ENCODE measurements at regions not wholly inside any gene's neighbourhood (a gene's known extent, or its start where the extent isn't known, plus 50 kb on each side); places are given as distances from the start of the nearest gene placed in this dataset.

DNA sequence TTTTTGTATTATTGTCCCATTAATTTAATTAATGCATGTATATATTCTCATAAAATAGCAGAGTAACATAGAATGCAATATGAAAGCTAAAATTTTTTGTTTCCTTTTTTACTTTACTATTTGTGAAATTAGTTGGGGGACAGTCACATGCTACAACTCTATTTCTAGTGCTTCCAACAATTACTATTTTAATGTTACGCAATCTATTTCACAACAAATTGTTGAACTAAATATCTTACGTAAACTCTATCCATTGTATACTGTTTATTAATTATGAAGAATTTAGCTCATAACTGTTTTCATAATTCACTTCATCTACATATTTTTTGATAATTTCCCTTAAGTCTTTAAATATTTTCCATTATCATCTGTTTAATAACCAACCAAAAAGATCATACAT, 1685.4 kb upstream of the CDH6 start:
- H3K4me2 ChIP-seq (ENCODE audit: low read length) = no peak overlapping the region
- no peaks in the 10 kb centered on the region for H3K36me3 ChIP-seq (ENCODE audit: insufficient read depth, low read length)
- DNase-seq (ENCODE audit: low spot score) = no peak
- H3K4me3 ChIP-seq (ENCODE audit: low read depth, low read length, poor library complexity, severe bottlenecking) = no peak overlapping the region
- intact Hi-C loops (cut with micrococcal nuclease; ENCODE audit: unreplicated experiment) = no loop called here
- H3K4me1 ChIP-seq (ENCODE audit: insufficient read depth, low read length, poor library complexity, severe bottlenecking) = no peaks in the 10 kb centered on the region
- no peak for TF ChIP-seq EZH2phosphoT487 (IDR thresholded peaks at IDR 0.05; ENCODE audit: borderline replicate concordance, low read depth, low read length)
- TF ChIP-seq CTCF (conservative IDR thresholded peaks at IDR 0.05; ENCODE audit: low read length) = no peak
- no peak overlapping the region for H2AFZ ChIP-seq (ENCODE audit: low read length)
- BruUV-seq (replicated peaks) = no TSS peak
- ChIA-PET CTCF (ENCODE audit: unreplicated experiment) (no interaction called here), POLR2A (no interaction called here)
- H4K20me1 ChIP-seq (ENCODE audit: insufficient read depth, low read length) = no peaks in the 10 kb centered on the region
- no peak overlapping the region for H3K27ac ChIP-seq (ENCODE audit: low read depth, low read length, poor library complexity, severe bottlenecking)
- no peaks in the 10 kb centered on the region for H3K9me2 ChIP-seq (ENCODE audit: insufficient read depth, low read length)
- H3K79me2 ChIP-seq (ENCODE audit: insufficient read depth, low read depth, low read length) = no peaks in the 10 kb centered on the region
- H3K9me3 ChIP-seq (ENCODE audit: low read length) = 0 out of 2 replicates have a peak, but pooled peaks cover 3% of the 10 kb centered on the region

DNA sequence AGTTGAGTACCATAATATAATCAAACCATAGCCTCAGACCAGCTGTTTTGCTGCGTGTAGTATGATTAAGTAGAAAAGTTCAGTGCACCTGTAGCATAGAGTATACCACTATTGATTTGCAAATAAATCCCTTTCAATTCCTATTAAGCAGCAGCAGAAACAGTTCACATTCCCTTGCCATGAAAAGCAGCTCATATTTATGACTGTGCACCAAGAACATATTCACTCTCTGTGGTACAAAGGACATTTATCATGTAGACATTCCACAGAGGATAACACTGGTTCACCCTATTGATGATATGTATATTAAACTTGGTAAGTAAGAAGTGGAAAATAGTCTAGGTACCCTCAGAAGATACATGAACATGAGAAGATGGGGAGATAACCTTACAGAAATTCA, 1689.1 kb upstream of the CDH6 start:
- Histone ChIP-seq H4K20me1 (ENCODE audit: insufficient read depth, low read length) (no peaks in the 10 kb centered on the region), H2AFZ (ENCODE audit: low read length) (no peak overlapping the region), H3K79me2 (ENCODE audit: insufficient read depth, low read depth, low read length) (no peaks in the 10 kb centered on the region), H3K9me2 (ENCODE audit: insufficient read depth, low read length) (no peaks in the 10 kb centered on the region), H3K4me1 (ENCODE audit: insufficient read depth, low read length, poor library complexity, severe bottlenecking) (no peaks in the 10 kb centered on the region), H3K4me3 (ENCODE audit: low read depth, low read length, poor library complexity, severe bottlenecking) (no peak overlapping the region), H3K4me2 (ENCODE audit: low read length) (no peak overlapping the region), H3K27ac (ENCODE audit: low read depth, low read length, poor library complexity, severe bottlenecking) (no peak overlapping the region), H3K36me3 (ENCODE audit: insufficient read depth, low read length) (no peaks in the 10 kb centered on the region), H3K9me3 (ENCODE audit: low read length) (0 out of 2 replicates have a peak, but pooled peaks cover 3% of the 10 kb centered on the region)
- POLR2A ChIA-PET = no interaction called here
- CTCF ChIA-PET (ENCODE audit: unreplicated experiment) = no interaction called here
- intact Hi-C loops (cut with micrococcal nuclease; ENCODE audit: unreplicated experiment) = no loop called here
- TF ChIP-seq EZH2phosphoT487 (IDR thresholded peaks at IDR 0.05; ENCODE audit: borderline replicate concordance, low read depth, low read length) = no peak
- no peak for TF ChIP-seq CTCF (conservative IDR thresholded peaks at IDR 0.05; ENCODE audit: low read length)
- no peak for DNase-seq (ENCODE audit: low spot score)
- no TSS peak for BruUV-seq (replicated peaks)

DNA sequence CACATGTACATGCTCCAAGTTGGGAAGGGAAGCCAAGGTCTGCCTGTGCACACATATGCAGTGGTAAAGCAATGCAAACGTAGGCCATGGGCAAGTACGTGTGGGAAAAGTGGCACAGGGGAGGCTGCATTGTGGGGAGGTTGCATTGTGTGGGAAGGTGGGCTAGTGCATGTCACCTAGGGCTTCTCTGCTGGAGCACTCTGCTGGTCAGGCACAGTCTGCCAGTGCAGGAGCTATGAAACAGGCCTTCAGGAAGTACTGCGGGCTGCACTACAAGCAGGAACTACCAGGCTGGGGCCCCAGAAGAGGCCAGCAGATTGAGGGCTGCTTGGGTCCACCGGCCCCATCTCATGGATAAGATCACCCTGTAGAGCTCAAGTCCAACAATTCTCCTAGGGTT, 1694.6 kb upstream of the CDH6 start:
- CTCF ChIA-PET (ENCODE audit: unreplicated experiment) = no interaction called here
- intact Hi-C loops (cut with micrococcal nuclease; ENCODE audit: unreplicated experiment) = no loop called here
- Histone ChIP-seq H3K27ac (ENCODE audit: low read depth, low read length, poor library complexity, severe bottlenecking) (no peak overlapping the region), H3K4me3 (ENCODE audit: low read depth, low read length, poor library complexity, severe bottlenecking) (no peak overlapping the region), H3K9me3 (ENCODE audit: low read length) (peaks cover 4% of the 10 kb centered on the region; the same call in 1 of the 2 replicates), H3K4me2 (ENCODE audit: low read length) (no peak overlapping the region), H3K4me1 (ENCODE audit: insufficient read depth, low read length, poor library complexity, severe bottlenecking) (no peaks in the 10 kb centered on the region), H2AFZ (ENCODE audit: low read length) (no peak overlapping the region), H3K79me2 (ENCODE audit: insufficient read depth, low read depth, low read length) (no peaks in the 10 kb centered on the region), H3K36me3 (ENCODE audit: insufficient read depth, low read length) (no peaks in the 10 kb centered on the region), H4K20me1 (ENCODE audit: insufficient read depth, low read length) (no peaks in the 10 kb centered on the region), H3K9me2 (ENCODE audit: insufficient read depth, low read length) (no peaks in the 10 kb centered on the region)
- TF ChIP-seq EZH2phosphoT487 (IDR thresholded peaks at IDR 0.05; ENCODE audit: borderline replicate concordance, low read depth, low read length) (no peak), CTCF (conservative IDR thresholded peaks at IDR 0.05; ENCODE audit: low read length) (no peak)
- POLR2A ChIA-PET = no interaction called here
- DNase-seq (ENCODE audit: low spot score) = no peak
- BruUV-seq (replicated peaks) = no TSS peak

Data from OCI-LY7 (cell line).